ENCODE measurements at regions not wholly inside any gene's neighbourhood (a gene's known extent, or its start where the extent isn't known, plus 50 kb on each side); places are given as distances from the start of the nearest gene placed in this dataset.

GRCh38 chr9:32171339-32171738, 213.1 kb upstream of the ACO1 start:
- TF ChIP-seq CTCF (IDR thresholded peaks at IDR 0.05) (no peak), EZH2phosphoT487 (IDR thresholded peaks at IDR 0.05) (no peak)

All from neural progenitor cell (in vitro differentiated cells).